ENCODE measurements at regions not wholly inside any gene's neighbourhood (a gene's known extent, or its start where the extent isn't known, plus 50 kb on each side); places are given as distances from the start of the nearest gene placed in this dataset.

DNA sequence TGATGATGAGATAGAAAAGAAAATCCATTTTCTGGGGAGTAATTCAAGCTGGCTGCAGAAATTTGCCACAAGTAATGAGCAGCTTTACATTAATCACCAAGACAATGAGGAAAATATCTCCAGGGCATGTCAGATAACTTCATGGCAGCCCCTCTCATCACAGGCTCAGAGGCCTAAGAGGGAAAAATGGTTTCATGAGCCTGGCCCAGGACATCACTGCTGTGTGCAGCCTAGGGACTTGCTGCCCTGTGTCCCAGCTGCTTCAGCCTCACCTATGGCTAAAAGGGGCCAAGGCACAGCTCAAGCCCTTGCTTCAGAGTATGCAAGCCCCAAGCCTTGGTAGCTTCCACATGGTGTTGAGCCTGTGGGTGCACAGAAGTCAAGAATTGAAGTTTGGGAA, 161.7 kb downstream of the OPA1 start:
- in situ Hi-C loops (cut with MboI; ENCODE audit: low sequenced_read_pairs) = no loop called here

- in situ Hi-C loops (cut with MboI; ENCODE audit: low sequenced_read_pairs) = no loop called here
Observed at GRCh38 chr3:193756536-193756935, 163.5 kb downstream of the OPA1 start.

- in situ Hi-C loops (cut with MboI; ENCODE audit: low sequenced_read_pairs) = no loop called here
Observed at GRCh38 chr3:193757457-193757856, 164.4 kb downstream of the OPA1 start.

- in situ Hi-C loops (cut with MboI; ENCODE audit: low sequenced_read_pairs) = no loop called here
Observed at GRCh38 chr3:193761969-193762368, 169.0 kb downstream of the OPA1 start.

- in situ Hi-C loops (cut with MboI; ENCODE audit: low sequenced_read_pairs) = no loop called here
Observed at GRCh38 chr3:193762657-193763056, 169.6 kb downstream of the OPA1 start.

- in situ Hi-C loops (cut with MboI; ENCODE audit: low sequenced_read_pairs) = no loop called here
Observed at GRCh38 chr3:193764959-193765358, 172.0 kb downstream of the OPA1 start.

DNA sequence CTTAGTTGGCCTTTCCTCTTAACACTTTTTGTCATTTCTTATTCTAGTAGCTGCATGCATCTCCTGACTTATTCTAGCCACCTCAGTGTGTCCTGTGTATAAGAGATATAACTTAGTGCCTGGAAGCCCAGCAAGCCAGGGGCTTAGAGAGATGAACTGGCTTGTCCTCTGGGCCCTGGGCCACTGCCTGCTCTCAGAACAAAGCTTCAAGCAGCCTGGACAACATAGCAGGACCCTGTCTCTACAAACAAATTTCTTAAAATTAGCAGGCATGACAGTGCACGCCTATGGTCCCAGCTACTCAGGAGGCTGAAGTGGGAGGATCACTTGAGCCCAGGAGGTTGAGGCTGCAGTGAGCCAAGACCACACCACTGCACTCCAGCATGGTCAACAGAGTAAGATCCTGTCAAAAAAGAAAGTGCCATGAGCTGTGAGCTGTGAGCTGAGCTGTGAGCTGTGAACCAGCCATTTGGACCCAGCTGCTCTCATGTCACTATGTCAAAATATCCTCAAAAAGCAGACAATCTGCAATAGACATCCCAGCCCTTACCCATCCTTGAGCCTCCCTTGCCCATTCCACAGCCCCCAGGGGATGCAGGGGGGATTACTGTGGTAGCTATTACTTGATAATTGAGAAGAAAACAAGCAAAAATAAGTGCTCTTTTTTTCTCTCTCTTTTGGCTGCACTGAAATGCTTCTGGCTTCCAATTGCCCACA, 174.5 kb downstream of the OPA1 start:
- in situ Hi-C loops (cut with MboI; ENCODE audit: low sequenced_read_pairs) = no loop called here

DNA sequence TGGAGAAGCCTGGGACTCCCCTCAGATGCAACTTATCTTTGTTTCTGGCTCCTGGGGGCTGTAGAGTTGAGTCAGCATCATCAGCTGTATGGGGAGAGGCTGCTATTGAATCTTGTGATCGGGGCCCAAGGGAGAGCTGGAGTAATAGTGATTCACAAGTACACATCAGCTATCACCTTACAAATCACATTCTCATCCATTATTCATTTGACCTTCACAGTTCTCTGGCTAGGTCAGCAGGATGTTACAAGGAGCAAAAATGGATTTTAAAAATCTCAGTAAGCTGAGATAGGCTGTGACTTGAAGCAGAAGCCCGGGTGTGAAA, 175.0 kb downstream of the OPA1 start:
- in situ Hi-C loops (cut with MboI; ENCODE audit: low sequenced_read_pairs) = no loop called here

DNA sequence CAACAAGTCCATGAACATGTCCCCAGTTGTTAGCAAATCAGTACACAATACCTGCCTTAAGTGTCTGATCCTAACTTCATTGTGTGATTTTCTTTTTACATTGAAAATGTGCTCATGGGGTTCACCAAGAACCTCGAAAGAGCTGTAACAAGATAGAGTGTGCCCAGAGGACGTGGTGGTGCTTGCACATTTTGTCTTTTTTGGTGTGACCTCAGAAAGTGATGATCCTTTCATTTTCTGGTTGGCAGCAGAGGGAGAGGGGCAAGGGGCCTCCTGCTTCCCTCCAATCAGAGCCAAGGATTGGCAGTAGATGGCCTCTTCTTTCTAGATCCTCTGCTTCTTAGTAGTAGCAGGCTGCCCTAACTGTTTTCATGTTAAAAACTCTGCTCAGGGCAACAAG, 176.4 kb downstream of the OPA1 start:
- in situ Hi-C loops (cut with MboI; ENCODE audit: low sequenced_read_pairs) = no loop called here

DNA sequence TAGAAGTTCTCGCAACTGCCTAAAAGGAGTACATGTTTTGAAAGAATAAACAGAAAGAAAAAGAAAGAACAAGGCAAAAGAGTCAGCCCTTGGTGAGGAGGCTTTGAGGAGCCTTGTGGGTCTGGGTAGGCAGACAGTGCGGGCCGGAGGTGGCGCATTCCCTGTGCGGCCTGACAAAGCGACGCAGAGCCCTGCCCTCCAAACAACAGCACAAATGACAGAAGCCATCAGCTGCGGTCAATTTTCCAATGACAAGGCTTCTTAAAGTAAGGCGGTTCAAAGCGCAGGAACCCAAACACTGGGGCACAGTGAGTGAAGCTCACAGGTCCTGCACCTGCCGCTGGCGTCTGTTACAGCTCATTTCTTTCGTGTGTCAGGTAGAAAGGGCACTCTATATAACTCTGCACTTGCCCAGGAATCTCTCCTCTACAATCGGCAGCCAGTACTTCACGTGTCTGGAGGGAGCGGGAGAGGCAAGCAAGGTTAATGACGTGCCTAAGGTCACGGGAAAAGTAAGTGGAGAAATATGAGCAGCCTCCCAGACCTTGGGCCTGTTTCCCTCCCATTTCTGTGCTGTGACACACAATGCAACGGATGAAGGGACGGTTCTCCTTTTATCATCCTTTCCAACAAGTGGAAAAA, 178.1 kb downstream of the OPA1 start:
- in situ Hi-C loops (cut with MboI; ENCODE audit: low sequenced_read_pairs) = no loop called here

- in situ Hi-C loops (cut with MboI; ENCODE audit: low sequenced_read_pairs) = no loop called here
Observed at GRCh38 chr3:193771653-193772421, 178.8 kb downstream of the OPA1 start.

- in situ Hi-C loops (cut with MboI; ENCODE audit: low sequenced_read_pairs) = no loop called here
Observed at GRCh38 chr3:193772422-193772763, 179.4 kb downstream of the OPA1 start.

- in situ Hi-C loops (cut with MboI; ENCODE audit: low sequenced_read_pairs) = no loop called here
Observed at GRCh38 chr3:193773266-193774220, 180.5 kb downstream of the OPA1 start.

- in situ Hi-C loops (cut with MboI; ENCODE audit: low sequenced_read_pairs) = no loop called here
Observed at GRCh38 chr3:193774272-193774915, 181.4 kb downstream of the OPA1 start.

DNA sequence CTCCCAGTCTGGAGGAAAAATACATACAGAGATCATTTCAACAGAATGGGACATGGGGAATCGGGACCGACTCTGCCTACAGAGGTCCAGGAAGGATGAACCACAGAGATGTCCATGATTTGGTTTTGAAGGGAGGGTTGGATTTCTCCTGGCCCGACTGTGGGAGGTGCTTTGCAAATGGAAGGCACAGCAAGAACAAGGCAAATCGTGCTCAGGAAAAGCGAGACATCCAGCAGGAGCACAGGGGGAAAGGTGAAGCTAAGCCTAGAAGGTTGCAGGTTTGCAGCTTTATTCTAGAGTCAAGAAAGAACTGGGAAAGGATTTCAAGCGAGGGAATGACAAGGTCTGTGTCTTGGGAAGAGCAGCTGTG, 181.9 kb downstream of the OPA1 start:
- in situ Hi-C loops (cut with MboI; ENCODE audit: low sequenced_read_pairs) = no loop called here

DNA sequence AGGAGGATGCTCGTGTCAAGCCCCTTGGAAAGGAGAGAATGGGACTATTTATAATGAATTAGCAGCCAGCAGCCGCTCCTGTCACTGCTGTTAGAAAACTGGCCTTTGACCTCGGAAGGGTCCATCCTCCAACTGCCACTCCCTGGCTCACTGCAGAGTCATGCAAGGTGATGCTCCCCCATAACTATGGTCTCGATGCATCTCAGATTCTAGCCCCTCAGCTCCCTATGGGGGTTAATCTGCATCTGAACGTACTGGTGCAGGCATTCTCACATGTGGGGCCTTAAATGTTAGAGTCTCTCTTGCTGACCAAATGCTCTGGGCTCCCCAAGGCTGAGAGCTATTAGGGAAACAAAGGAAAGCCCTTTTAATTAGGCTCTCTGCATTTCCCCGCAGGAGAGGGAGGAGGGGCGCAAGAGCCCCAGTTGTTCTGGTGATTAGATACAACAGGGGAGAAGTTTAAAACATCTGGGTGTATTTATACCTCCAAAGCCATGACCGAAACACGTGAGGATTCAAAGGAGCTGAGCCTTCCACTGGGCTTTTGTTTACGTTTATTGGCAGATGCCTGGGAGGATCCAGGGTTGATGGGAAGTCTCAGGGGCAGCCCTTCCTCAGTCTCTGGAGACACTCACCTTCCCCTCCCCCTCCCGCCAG, 182.5 kb downstream of the OPA1 start:
- in situ Hi-C loops (cut with MboI; ENCODE audit: low sequenced_read_pairs) = no loop called here

DNA sequence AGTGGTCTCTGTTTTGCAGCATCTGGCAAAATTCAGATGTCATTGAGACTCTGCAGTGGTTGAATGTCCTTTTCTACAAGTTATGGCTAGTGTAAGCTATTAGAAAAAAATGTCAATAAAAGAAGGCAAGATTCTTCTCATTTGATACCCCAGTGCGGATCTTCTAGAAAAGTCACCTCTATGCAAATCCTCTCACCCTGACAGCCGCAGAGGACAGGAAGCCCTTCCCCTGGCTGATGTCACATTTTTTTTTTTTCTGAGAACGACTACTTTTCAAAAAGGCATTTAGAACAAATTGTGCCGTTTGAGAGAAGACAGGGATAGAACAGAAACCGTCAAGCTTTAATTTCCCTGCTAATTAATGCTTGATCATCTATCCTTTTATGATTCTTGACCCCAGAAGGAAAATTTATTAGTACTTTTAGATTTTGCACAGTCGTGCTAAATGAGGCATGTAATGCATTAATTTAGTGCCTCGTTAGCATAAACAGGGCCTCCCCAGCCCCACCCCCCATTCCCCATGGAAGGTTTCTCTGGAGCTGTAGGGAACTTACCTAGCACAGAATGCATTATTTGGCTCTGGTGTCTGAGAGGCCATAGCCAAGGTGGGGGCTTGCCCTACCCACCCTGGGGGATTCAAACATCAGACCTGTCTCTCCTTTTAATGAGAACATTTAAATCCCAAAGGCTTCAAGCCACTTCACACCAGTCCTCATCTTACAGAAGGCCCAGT, 183.8 kb downstream of the OPA1 start:
- in situ Hi-C loops (cut with MboI; ENCODE audit: low sequenced_read_pairs) = no loop called here

- in situ Hi-C loops (cut with MboI; ENCODE audit: low sequenced_read_pairs) = no loop called here
Observed at GRCh38 chr3:193777524-193777923, 184.5 kb downstream of the OPA1 start.

GRCh38 chr3:193778676-193779075, 185.7 kb downstream of the OPA1 start:
- in situ Hi-C loops (cut with MboI; ENCODE audit: low sequenced_read_pairs) = no loop called here

- in situ Hi-C loops (cut with MboI; ENCODE audit: low sequenced_read_pairs) = no loop called here
Observed at GRCh38 chr3:193779933-193780332, 186.9 kb downstream of the OPA1 start.
